SK-N-SH treated with all-trans-retinoic acid at 6 μM for 48 hours (cell line): ENCODE measurements at regions not wholly inside any gene's neighbourhood (a gene's known extent, or its start where the extent isn't known, plus 50 kb on each side); places are given as distances from the start of the nearest gene placed in this dataset.

Source experiments
- ATAC-seq: fragments of 200-7000 bp; cut with Tn5 transposase; 3 replicates; pipeline ENCODE4 v1.9.1; 2020; ENCODE audit warnings: mild to moderate bottlenecking, moderate library complexity
- ARNTL ChIP-seq: fragments of 450-650 bp; formaldehyde crosslinking; IDR thresholded peaks from 2 replicates; pipeline ENCODE4 v1.5.0; 2020; ENCODE audit warnings: low read depth, mild to moderate bottlenecking, moderate library complexity, borderline replicate concordance
- BACH2 ChIP-seq: fragments of 250-450 bp; sonication (Bioruptor Pico); IDR thresholded peaks from 2 replicates; pipeline ENCODE4 v1.9.0; 2021; ENCODE audit warnings: mild to moderate bottlenecking, borderline replicate concordance
- CSDC2 ChIP-seq: fragments of 250-450 bp; sonication (Bioruptor Pico); IDR thresholded peaks from 2 replicates; pipeline ENCODE4 v1.5.0; 2020; ENCODE audit warnings: mild to moderate bottlenecking, moderate library complexity
- ESRRG ChIP-seq: fragments of 250-450 bp; sonication (Bioruptor Pico); IDR thresholded peaks from 2 replicates; pipeline ENCODE4 v1.6.1; 2021; ENCODE audit warnings: mild to moderate bottlenecking
- GLIS3 ChIP-seq: fragments of 250-450 bp; sonication (Bioruptor Pico); IDR thresholded peaks from 2 replicates; pipeline ENCODE4 v1.5.0; 2020; ENCODE audit warnings: mild to moderate bottlenecking, moderate library complexity
- ISL1 ChIP-seq: fragments of 250-450 bp; sonication (Bioruptor Pico); IDR thresholded peaks from 2 replicates; pipeline ENCODE4 v2.1.2; 2022; ENCODE audit warnings: mild to moderate bottlenecking, moderate library complexity
- OSR1 ChIP-seq: fragments of 250-450 bp; sonication (Bioruptor Pico); IDR thresholded peaks from 2 replicates; pipeline ENCODE4 v1.8.0; 2022; ENCODE audit warnings: moderate library complexity, mild to moderate bottlenecking, inconsistent platforms
- PPARA ChIP-seq: fragments of 250-450 bp; sonication (Bioruptor Pico); IDR thresholded peaks from 2 replicates; pipeline ENCODE4 v1.5.0; 2020; ENCODE audit warnings: mild to moderate bottlenecking, borderline replicate concordance
- RARB ChIP-seq: fragments of 250-450 bp; sonication (Bioruptor Pico); IDR thresholded peaks from 2 replicates; pipeline ENCODE4 v1.8.0; 2021; ENCODE audit warnings: mild to moderate bottlenecking, moderate library complexity
- TCF4 ChIP-seq: fragments of 250-450 bp; sonication (Bioruptor Pico); IDR thresholded peaks from 2 replicates; pipeline ENCODE4 v1.8.0; 2021; ENCODE audit warnings: mild to moderate bottlenecking, moderate library complexity, borderline replicate concordance
- TOX ChIP-seq: fragments of 250-450 bp; sonication (Bioruptor Pico); IDR thresholded peaks from 2 replicates; pipeline ENCODE4 v1.8.0; 2021; ENCODE audit warnings: mild to moderate bottlenecking, moderate library complexity, borderline replicate concordance
- ZFP3 ChIP-seq: fragments of 250-450 bp; sonication (Bioruptor Pico); IDR thresholded peaks from 2 replicates; pipeline ENCODE4 v1.5.0; 2020; ENCODE audit warnings: mild to moderate bottlenecking, moderate library complexity
- ZFP30 ChIP-seq: fragments of 450-650 bp; formaldehyde crosslinking; IDR thresholded peaks from 2 replicates; pipeline ENCODE4 v1.5.0; 2022; ENCODE audit warnings: mild to moderate bottlenecking, moderate library complexity
- ZNF565 ChIP-seq: fragments of 450-650 bp; formaldehyde crosslinking; conservative IDR thresholded peaks from 2 replicates; pipeline ENCODE4 v1.5.0; 2020; ENCODE audit warnings: low read depth, mild to moderate bottlenecking, moderate library complexity
- ZNF8 ChIP-seq: fragments of 450-650 bp; formaldehyde crosslinking; IDR thresholded peaks from 2 replicates; pipeline ENCODE4 v1.5.0; 2020; ENCODE audit warnings: mild to moderate bottlenecking, moderate library complexity
- TF ChIP-seq, protein P1 (sequence below): fragments of 250-450 bp; sonication (Bioruptor Pico); IDR thresholded peaks from 2 replicates; pipeline ENCODE4 v1.5.1; 2021; ENCODE audit warnings: mild to moderate bottlenecking, moderate library complexity
- TF ChIP-seq, protein P2 (sequence below): fragments of 250-450 bp; sonication (Bioruptor Pico); IDR thresholded peaks from 2 replicates; pipeline ENCODE4 v1.5.0; 2020; ENCODE audit warnings: mild to moderate bottlenecking, moderate library complexity
- TF ChIP-seq, protein P3 (sequence below): fragments of 250-450 bp; sonication (Bioruptor Pico); IDR thresholded peaks from 2 replicates; pipeline ENCODE4 v1.8.0; 2020; ENCODE audit warnings: mild to moderate bottlenecking, moderate library complexity, borderline replicate concordance
- TF ChIP-seq, protein P4 (sequence below): fragments of 250-450 bp; sonication (Bioruptor Pico); IDR thresholded peaks from 2 replicates; pipeline ENCODE4 v1.5.1; 2020; ENCODE audit warnings: low read depth, mild to moderate bottlenecking, moderate library complexity

DNA sequence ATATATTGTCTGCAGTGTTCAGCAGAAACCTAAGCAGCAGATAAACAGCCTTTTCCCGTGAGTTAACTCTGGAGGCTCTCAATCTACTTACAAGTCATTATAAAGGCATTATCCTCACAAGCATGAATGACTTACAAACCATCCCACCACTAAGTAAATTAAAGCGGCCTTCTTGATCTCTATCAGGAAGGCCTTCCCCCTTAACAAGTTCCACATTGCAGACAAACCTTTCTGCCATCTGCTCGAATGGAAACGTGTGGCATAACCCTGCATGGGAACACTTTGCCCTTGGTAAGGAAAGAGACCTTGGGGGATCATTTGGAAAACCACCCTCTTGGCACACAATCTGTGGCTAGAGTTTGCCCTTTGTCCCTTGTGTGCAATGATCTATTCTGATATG is 199.5 kb downstream of the OSR1 start:
- ATAC-seq = peak; percentile 66; the same call in 2 of the 3 replicates
- TF ChIP-seq, protein P1, sequence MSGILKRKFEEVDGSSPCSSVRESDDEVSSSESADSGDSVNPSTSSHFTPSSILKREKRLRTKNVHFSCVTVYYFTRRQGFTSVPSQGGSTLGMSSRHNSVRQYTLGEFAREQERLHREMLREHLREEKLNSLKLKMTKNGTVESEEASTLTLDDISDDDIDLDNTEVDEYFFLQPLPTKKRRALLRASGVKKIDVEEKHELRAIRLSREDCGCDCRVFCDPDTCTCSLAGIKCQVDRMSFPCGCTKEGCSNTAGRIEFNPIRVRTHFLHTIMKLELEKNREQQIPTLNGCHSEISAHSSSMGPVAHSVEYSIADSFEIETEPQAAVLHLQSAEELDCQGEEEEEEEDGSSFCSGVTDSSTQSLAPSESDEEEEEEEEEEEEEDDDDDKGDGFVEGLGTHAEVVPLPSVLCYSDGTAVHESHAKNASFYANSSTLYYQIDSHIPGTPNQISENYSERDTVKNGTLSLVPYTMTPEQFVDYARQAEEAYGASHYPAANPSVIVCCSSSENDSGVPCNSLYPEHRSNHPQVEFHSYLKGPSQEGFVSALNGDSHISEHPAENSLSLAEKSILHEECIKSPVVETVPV (CRISPR knock-in tag) = no peak
- TF ChIP-seq PPARA (peak; percentile 50; the same call in 1 of the 2 replicates), ISL1 (CRISPR knock-in tag) (peak; percentile 22; the same call in 1 of the 2 replicates), OSR1 (CRISPR knock-in tag) (no peak), GLIS3 (peak; percentile 64; the same call in 1 of the 2 replicates), RARB (CRISPR knock-in tag) (no peak), ARNTL (CRISPR knock-in tag) (no peak), CSDC2 (CRISPR knock-in tag) (no peak), ZNF565 (no peak), TCF4 (peak; percentile 98), ZFP30 (CRISPR knock-in tag) (no peak)
- TF ChIP-seq, protein P2, sequence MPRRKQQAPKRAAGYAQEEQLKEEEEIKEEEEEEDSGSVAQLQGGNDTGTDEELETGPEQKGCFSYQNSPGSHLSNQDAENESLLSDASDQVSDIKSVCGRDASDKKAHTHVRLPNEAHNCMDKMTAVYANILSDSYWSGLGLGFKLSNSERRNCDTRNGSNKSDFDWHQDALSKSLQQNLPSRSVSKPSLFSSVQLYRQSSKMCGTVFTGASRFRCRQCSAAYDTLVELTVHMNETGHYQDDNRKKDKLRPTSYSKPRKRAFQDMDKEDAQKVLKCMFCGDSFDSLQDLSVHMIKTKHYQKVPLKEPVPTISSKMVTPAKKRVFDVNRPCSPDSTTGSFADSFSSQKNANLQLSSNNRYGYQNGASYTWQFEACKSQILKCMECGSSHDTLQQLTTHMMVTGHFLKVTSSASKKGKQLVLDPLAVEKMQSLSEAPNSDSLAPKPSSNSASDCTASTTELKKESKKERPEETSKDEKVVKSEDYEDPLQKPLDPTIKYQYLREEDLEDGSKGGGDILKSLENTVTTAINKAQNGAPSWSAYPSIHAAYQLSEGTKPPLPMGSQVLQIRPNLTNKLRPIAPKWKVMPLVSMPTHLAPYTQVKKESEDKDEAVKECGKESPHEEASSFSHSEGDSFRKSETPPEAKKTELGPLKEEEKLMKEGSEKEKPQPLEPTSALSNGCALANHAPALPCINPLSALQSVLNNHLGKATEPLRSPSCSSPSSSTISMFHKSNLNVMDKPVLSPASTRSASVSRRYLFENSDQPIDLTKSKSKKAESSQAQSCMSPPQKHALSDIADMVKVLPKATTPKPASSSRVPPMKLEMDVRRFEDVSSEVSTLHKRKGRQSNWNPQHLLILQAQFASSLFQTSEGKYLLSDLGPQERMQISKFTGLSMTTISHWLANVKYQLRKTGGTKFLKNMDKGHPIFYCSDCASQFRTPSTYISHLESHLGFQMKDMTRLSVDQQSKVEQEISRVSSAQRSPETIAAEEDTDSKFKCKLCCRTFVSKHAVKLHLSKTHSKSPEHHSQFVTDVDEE (CRISPR knock-in tag) = peak; percentile 88; the same call in 1 of the 2 replicates
- TF ChIP-seq, protein P3, sequence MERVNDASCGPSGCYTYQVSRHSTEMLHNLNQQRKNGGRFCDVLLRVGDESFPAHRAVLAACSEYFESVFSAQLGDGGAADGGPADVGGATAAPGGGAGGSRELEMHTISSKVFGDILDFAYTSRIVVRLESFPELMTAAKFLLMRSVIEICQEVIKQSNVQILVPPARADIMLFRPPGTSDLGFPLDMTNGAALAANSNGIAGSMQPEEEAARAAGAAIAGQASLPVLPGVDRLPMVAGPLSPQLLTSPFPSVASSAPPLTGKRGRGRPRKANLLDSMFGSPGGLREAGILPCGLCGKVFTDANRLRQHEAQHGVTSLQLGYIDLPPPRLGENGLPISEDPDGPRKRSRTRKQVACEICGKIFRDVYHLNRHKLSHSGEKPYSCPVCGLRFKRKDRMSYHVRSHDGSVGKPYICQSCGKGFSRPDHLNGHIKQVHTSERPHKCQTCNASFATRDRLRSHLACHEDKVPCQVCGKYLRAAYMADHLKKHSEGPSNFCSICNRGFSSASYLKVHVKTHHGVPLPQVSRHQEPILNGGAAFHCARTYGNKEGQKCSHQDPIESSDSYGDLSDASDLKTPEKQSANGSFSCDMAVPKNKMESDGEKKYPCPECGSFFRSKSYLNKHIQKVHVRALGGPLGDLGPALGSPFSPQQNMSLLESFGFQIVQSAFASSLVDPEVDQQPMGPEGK = no peak; the same call in 1 of the 2 replicates

DNA sequence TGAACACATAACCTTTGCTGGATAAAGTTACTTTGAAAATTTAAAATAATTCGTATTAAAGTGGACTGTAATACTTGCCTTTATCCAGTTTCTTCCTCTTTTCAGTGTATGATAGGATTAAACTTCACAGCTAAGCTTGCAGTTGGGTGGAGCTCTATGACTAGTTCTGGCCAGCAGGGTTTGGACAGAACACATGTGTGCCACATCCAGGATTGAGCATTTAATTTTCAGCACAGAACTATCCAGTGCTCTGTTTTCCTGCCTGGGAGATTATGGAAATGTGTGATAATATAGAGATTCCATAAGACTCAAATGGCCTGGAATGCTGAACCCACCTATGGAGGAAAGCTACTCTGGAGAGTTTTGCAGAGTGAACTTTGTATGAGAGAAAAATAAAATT is 200.2 kb downstream of the OSR1 start:
- no peak for TF ChIP-seq ESRRG (CRISPR knock-in tag)
- no peak for TF ChIP-seq ARNTL (CRISPR knock-in tag)
- TF ChIP-seq, protein P4, sequence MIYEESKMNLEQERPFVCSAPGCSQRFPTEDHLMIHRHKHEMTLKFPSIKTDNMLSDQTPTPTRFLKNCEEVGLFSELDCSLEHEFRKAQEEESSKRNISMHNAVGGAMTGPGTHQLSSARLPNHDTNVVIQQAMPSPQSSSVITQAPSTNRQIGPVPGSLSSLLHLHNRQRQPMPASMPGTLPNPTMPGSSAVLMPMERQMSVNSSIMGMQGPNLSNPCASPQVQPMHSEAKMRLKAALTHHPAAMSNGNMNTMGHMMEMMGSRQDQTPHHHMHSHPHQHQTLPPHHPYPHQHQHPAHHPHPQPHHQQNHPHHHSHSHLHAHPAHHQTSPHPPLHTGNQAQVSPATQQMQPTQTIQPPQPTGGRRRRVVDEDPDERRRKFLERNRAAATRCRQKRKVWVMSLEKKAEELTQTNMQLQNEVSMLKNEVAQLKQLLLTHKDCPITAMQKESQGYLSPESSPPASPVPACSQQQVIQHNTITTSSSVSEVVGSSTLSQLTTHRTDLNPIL (CRISPR knock-in tag) = no peak
- no peak for TF ChIP-seq ZNF8 (CRISPR knock-in tag)

DNA sequence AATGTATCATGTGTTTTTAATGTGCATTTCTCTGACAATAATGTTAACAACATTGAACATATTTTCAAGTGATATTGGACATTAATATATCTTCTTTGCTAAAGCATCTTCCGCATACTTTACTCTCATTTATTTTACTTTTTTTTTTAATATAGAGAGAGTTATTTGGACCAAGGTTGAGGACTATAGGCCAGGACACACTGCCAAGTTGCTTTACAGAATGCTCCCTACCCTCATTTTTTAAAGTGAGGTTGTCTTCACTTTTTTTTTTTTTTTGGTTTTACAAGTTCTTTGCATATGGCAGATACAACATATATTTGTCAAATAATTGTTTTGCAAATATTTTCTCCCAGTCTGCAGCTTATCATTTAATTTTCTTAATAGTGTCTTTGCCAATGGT is 201.8 kb downstream of the OSR1 start:
- no peak for ATAC-seq
- TF ChIP-seq BACH2 (CRISPR knock-in tag) (no peak), TCF4 (no peak), TOX (no peak), GLIS3 (no peak), ESRRG (CRISPR knock-in tag) (no peak), ZFP3 (CRISPR knock-in tag) (no peak), PPARA (no peak), RARB (CRISPR knock-in tag) (no peak), ZFP30 (CRISPR knock-in tag) (no peak), ARNTL (CRISPR knock-in tag) (no peak), ZNF565 (no peak)
- TF ChIP-seq, protein P4 (CRISPR knock-in tag) = no peak
- TF ChIP-seq, protein P1 (CRISPR knock-in tag) = no peak
- TF ChIP-seq, protein P3 = no peak

More for the DNA sequence above, 200.2 kb downstream of the OSR1 start:
- ATAC-seq = peak; percentile 53; the same call in 2 of the 3 replicates
